ENCODE measurements at regions not wholly inside any gene's neighbourhood (a gene's known extent, or its start where the extent isn't known, plus 50 kb on each side); places are given as distances from the start of the nearest gene placed in this dataset.

DNA sequence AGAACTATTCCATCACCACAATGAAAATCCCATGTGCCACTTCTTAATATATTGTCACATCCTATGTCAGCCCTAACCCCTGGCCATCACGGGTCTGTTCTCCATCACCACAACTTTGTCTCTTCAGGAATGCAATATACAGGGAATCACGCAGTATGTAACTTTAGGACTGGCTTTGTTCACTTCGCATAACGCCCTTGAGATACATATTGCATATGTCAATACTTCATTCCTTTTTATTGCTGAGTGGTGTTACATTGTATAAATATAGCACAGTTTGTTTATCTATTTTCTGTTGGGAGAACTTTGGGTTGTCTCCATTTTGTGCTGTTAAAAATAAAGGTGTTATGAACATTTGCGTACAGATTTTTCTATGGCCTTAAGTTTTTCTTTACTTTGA, 195.4 kb upstream of the ZMIZ1 start:
- DNase-seq, result no peak

- DNase-seq, result no peak
Observed at GRCh38 chr10:78875331-78875877, 193.4 kb upstream of the ZMIZ1 start.

DNA sequence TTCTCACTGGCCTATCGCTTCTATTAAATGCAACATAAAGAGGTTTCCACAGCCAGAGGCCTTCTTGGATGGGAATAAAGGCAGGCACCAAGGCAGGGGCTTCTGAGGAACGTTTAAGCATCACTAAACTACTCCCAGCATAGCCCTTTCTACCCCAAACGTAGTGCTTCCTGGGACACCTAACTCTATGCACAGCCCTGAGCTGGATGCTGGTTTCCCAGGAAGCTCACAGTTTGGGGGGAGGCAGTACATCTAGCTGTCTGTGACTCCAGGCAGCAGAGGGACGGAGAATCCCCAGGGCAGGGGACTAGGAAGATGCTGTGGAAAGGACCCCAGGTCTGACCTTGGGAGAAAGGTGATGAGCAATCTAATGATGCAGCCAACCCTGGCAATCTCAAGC, 192.8 kb upstream of the ZMIZ1 start:
- no peak for DNase-seq

GRCh38 chr10:78876449-78876848, 192.3 kb upstream of the ZMIZ1 start:
- no peak for DNase-seq

- no peak for DNase-seq
Observed at GRCh38 chr10:78879621-78880020, 189.1 kb upstream of the ZMIZ1 start.

DNA sequence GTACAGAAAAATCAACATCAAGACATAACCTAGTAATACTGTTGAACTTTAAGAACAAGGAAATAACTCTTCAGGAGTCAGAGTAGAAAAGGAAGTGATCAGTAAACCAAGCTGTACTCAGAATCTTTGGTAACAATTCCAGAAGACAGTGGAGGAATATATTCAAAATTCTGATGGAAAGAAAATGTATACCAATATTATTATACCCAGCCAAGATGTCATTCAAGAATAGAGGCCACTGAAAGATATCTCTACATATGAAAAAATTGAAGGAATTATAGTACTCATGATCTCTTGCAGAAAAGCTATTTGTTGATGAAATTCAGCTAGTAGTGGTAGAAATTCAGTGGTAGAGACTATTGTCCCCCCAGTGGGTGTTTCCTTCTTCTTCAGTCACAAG, 182.6 kb upstream of the ZMIZ1 start:
- DNase-seq, result no peak

- DNase-seq, result no peak
Observed at GRCh38 chr10:78889536-78890063, 179.2 kb upstream of the ZMIZ1 start.

GRCh38 chr10:78890506-78890905, 178.3 kb upstream of the ZMIZ1 start:
- DNase-seq, result no peak

DNA sequence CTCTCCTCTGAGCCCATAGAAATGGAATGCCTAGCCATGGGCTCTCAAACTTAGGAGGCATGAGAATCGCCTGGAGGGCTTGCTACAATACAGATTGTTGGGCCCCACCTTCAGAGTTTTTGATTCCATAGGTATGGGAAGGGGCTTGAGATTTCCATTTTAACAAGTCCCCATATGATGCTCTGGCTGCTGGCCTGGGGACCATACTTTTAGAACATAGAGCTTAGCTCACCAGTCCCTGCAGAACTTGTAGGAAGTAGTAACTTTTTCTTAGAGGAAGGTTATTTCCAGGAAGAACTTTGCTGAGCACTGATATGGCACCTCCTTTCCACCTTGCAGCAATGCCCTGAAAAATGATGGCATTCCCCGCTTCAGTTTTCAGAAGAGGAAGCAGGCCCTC, 177.0 kb upstream of the ZMIZ1 start:
- DNase-seq, result no peak

DNA sequence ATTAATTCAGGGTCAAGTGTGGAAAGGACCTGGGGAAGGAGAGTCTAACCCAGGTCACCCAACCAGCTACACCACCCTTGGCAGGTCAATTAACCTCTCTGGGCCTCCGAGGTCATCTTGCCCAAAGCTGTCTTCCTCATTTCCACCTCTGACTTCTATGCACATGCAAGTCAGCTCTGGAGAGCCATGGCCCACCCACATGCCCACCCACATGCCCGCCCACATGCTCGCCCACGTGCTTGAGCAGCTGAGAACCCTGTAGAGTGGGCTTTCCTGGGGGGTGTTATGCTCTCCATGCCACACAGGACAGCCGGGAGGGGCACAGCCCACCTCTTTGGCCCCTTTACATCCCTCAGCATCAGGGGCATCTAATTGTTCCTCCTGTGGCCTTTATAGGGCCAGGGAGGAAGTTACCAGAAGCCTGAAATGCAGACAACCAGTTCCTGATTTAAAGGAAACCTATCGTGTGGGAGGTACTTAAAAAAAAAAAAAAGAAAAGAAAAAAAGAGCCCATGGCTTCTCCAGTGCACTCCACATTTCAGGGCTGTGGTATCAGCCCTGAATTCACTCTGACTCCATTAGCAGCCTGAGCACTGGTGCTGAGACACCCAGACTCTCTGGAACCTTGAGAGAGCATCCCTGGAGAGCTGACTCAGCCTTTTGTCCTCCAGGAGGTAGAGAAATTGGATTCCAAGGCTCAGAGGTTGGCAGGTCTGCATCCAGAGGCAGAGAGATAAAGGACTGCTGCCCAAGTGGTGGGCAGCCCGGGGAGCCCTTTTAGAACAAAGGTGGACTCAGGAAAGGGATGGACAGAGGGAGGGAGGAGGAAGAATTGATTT, 176.2 kb upstream of the ZMIZ1 start:
- DNase-seq, result no peak

DNA sequence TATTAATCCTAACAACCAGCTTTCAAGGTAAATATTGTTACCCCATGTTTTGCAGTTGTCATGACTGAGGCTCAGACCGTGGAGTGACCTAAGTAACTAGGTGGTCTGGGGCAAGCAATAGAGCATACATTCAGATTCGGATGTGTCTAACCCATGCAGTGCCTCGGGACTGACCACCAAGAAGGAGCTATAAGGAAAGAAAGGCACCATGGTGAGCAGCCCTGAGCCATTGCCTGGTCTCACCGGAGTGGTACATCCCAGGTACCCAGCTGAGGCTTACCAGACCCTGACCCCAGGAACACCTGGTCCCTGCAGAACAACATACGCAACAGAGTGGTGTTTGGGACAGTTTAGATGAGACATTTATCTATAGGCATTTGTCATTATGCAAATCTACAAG, 175.5 kb upstream of the ZMIZ1 start:
- DNase-seq, result no peak

GRCh38 chr10:78894089-78894840, 174.5 kb upstream of the ZMIZ1 start:
- DNase-seq, result no peak

DNA sequence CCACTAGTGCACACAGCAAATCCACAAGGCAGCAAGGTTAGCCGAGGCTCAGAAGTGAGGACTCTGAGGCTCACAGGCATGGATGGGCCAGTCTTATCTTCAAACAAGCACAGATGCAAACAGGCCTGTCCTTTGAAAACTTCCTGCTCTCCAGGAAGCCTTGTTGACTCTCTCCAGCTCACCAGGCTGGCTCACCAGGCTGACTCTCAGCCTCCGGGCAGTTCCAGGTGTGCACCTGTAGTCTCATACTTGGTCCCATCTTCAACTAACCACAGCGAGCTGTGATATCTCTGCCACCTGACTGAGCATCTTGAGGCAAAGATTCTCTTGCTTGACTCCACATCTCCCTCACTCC, 173.9 kb upstream of the ZMIZ1 start:
- no peak for DNase-seq

GRCh38 chr10:78895469-78895868, 173.3 kb upstream of the ZMIZ1 start:
- no peak for DNase-seq

- no peak for DNase-seq
Observed at GRCh38 chr10:78896159-78896928, 172.4 kb upstream of the ZMIZ1 start.

DNA sequence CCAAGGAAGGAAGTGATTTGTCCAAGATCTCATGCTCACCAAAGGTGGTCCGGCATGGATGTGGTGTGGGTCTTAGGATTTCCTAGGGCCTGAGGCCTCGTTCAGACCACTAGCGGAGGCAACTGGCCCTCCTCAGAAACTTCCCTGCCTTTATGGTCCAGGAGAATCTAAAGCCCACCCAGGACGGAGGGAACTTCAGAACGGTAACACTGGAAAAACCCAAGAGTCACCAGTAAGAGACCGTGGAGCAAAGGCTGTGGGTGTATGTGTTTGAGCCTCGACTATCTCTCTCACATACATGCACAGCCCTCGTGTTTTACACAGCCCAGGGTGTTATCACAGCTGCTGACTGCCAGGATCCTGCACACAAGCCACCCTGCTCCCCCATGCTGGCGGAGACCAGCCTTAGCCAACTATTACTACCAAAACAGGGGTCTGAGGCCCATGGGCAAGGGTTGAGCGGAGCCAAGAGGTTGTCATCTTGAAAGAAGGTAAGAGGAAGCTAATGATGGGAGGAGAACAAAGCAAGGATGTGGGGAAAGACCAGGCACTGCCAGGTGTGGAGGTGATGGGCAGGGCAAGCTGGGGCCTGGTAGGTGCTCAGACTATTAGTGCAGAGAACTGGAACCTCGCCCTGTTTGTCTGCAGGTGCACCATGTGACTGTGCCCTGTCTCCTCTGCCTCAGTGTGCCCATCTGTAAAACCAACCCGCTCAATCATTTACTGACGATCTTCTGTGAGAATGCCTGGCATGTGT, 170.2 kb upstream of the ZMIZ1 start:
- DNase-seq, result no peak

- DNase-seq, result no peak
Observed at GRCh38 chr10:78899098-78899754, 169.5 kb upstream of the ZMIZ1 start.

DNA sequence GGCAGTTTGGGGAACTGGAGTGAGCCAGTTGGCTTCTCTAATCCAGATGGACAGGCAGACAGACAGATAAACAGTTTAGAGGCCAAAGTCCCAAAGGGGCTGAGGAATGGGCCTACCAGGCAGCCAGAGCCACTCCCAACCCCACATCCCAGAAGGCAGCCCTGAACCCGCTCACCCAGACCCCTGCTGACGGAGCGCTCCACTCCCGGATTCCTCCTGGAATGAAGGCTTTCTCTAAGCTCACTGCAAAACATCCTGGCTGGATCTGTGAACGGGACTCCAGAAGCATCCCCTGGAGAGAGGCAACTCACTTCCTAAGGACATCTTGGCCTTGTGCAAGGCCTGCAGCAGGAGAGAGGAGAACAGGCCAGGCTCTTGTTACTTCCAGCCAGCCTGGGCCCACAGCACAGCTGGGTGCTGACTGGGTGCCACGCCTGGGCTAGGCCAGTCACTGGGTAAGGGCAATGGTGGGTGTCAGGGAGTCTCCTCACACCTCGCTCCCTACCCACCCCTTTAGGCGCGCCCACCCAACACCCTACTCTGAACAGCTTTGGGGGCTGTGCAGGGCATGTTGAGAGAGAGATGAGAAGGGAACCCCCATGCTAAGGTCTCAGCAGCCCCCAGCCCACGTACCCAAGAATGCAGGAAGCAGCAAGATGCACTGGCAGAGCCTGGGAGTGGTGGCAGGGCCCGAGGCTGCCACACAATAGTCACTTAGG, 168.6 kb upstream of the ZMIZ1 start:
- DNase-seq, result no peak

- DNase-seq, result no peak
Observed at GRCh38 chr10:78900715-78901430, 167.9 kb upstream of the ZMIZ1 start.

- DNase-seq, result no peak
Observed at GRCh38 chr10:78901694-78902093, 167.1 kb upstream of the ZMIZ1 start.
